CD4-positive, alpha-beta T cell treated with Interleukin-21 for 1 hour (primary cell): ENCODE measurements at regions not wholly inside any gene's neighbourhood (a gene's known extent, or its start where the extent isn't known, plus 50 kb on each side); places are given as distances from the start of the nearest gene placed in this dataset.
"Not testable (repeated sequence)": the region's sequence is repeated elsewhere in the genome, so short reads cannot be mapped to it uniquely, and the experiment has no call there.

Source experiments
- DNase-seq: peaks from one replicate; pipeline ENCODE4 v3.0.0-alpha.2; 2020

DNA sequence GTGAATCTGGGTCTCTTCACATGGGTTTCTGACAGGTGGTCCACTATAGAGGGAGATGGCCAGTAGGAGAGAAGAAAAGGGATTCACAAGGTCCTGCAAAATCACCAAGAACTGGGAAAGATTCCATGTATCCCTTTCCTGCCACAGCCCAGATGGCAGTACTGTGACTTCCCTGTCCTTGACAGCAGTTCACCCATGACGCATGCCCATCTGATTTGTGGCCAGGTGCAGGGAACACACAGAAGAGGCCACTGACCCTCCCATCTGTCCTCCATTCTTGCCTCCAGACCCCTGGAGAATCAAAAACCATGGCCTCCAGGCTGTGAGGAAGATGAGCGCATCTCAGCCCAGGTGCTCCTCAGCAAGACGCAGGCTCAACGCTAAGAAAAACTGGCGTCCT is 183.1 kb upstream of the RREB1 start:
- no peak for DNase-seq

DNA sequence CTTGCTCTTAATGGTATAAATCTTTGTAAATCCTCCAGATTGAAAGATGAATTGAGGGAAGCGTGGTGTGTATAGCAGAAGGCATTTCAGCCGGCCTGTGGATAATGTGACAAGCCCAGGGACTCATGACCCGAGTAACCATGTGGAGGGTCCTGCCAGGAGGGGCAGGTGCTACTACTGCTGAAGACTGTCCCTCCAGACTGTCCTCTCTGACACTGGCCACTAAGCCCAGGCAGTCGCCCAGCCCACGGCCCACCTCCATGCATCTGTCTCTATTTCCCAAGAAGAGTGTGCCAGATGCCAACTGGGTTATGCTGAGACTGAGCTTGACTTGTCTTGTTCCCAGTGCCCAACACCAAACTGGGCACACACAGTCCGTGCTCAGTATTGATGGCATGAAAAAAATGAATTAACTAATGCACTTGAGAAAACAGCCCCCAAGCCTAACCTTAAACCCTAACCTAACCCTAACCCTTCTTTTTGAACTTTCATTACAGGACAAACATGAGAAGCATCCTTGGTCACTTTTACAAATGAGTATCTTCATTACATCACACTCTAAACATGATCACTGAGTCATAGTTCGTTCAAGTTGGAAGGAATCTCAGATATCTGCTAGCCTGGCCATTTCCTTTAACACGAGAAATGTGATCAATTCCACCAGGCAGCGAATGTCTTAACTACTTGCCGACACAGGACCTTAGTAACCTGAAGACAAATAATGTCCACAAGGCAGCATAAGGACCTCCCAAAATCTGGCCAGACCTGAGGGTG is 182.2 kb upstream of the RREB1 start:
- no peak for DNase-seq

DNA sequence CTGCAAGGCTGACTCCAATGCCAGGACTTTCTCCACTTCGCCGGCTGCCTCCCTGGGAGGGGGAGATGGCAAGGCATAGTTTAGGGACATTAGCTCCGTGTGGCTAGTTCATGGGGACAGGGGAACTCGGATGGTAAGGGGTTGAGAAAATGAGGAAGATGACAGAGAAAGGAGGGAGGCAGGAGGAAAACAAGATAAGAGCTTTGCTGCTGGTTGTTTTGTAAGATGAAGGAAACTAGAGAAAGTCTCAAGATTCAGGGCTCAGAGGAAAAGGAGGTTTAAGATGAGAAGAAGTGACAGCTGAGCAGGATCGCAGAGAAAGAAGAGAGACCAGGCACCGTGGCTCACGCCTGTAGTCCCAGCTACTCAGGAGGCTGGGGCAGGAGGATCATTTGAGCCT is 180.9 kb upstream of the RREB1 start:
- no peak for DNase-seq

DNA sequence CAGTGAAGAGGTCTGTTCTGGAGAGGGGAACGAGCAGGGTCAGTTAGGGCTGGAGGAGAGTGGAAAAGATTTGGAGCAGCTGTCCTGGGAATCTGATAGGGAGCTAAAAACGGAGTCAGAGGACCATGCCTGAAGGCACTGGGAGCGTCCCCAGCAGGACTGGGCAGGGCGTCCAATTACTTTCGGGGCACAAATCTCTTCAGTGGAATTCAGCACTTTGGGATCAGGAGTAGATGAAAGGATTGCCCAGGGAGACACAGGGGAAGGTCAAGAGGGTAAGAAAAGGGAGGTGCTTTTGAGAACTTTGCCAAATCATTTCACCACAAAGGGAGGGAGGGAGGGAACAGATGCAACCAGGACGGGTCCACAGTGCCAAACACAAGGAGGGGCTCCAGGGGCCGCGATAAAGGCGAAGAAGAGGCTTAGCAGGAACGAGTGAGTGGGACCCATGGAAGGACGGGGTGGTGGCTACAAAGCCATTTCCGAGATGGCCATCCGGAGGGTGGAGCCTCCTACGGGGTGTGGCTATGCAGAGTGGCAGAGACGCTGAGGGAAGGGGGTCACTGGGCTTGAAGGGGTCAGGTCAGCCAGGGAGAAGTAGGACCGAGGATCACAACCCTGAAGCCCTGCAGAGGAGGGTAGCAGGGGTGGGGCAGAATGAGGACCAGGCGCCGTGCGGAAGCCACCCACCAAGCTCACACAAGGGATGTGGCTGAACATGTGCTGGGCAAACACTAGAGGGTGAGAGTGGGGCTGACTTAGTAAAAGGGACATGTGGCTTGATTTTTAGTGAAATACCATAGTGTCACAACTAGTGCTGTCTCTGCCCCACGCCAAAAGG is 180.0 kb upstream of the RREB1 start:
- DNase-seq: no peak

DNA sequence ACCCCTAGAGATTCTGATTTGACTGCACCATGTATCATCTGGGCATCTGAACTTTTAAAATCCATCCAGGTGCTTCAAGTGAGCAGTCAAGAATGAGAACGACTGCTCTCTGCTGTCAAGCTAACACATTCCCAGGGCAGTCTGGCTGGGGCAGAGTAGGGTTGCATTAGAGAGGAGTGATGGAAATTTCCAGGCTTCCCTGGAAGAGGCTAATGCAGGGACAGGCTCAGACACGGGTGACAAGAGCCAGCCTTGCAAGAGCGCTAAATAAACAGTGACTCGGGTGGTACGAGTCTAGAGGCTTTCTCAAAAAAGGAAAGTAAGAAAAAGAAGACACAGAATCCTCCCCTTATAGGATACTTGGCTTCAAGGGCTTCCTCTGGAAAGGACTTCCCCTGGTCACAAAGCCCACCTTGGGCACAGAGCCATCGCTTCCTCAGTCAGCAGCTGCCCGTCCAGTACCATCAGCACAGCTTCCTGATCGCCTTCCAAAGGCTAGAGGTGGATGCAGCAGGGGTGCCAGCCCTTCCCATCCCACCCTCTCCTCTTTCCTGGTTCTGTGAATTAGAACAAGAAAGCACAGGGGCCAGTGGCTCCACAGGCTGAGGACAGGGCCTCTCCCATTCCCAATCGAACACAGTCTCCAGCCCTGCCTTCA is 177.4 kb upstream of the RREB1 start:
- no peak for DNase-seq

DNA sequence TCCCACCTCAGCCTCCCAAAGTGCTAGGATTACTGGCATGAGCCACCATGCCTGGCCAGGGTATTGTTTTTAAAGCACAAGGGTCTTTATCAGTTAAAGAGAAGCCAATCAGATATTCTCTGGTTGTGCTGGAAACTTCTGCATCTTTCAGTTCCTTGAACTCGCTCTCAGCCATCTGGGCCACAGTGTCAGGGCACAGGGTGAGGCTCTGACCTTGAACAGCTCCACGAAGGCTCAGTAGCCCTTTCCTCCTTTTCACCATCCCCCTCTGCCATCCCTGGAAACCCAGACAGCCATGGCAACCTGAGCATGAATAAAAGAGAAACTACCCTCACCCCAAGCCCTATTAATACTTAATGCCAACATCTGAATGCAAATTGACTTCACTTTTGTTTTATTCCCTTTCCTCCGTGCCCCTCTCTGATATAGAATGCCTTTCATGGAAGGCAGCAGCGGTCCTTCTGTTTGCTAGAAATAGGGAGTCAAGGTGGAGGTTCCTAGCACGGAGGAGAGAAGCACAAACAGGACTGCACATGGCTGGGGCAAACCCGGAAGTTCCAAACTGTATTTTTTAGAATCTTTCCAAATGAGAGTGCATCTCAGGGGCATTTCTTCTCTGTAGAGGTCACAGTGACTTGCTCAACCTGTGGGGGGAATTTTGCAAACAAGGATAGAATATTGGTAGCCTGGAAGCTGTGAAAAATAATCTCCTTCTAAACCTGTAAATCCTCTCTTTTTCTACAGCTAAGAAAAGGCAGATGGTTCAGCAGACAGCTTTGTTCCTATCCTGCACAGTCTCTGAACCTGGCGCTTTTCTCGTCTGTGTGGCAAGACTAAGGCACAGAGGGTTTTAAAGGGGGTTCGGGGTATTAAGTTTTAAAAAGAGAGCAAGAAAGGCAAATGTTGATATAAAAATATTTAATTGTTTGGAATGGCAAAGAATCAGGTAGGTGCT is 176.4 kb upstream of the RREB1 start:
- no peak for DNase-seq

DNA sequence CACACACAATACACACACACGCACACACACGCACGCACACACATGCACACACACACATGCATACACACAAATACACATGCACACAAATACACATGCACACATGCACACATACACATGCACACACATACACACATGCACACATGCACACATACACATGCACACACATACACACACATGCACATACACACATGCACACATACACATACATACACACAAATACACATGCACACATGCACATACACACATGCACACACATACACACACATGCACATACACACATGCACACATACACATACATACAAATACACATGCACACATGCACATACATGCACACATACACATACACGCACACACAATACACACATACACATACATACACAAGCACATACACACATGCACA is 175.4 kb upstream of the RREB1 start:
- no peak for DNase-seq

DNA sequence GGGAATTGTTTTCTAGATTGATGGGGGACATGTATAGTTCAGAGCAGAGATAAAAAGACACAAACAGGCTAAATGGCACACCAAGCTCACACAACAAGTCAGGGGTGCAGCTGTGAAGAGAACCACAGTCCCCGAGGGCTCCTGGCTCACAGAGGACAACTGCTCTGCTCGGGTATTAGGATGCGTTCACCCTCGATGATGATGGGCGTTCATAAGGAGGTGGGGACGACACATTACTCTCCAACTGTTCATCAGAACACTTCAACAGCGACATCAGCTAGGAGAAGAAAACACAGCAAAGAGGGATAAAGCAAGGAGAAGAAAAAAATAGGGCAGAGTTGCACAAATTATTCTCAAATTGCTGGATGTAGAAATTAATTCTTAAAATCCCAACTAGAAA is 174.8 kb upstream of the RREB1 start:
- DNase-seq: no peak

DNA sequence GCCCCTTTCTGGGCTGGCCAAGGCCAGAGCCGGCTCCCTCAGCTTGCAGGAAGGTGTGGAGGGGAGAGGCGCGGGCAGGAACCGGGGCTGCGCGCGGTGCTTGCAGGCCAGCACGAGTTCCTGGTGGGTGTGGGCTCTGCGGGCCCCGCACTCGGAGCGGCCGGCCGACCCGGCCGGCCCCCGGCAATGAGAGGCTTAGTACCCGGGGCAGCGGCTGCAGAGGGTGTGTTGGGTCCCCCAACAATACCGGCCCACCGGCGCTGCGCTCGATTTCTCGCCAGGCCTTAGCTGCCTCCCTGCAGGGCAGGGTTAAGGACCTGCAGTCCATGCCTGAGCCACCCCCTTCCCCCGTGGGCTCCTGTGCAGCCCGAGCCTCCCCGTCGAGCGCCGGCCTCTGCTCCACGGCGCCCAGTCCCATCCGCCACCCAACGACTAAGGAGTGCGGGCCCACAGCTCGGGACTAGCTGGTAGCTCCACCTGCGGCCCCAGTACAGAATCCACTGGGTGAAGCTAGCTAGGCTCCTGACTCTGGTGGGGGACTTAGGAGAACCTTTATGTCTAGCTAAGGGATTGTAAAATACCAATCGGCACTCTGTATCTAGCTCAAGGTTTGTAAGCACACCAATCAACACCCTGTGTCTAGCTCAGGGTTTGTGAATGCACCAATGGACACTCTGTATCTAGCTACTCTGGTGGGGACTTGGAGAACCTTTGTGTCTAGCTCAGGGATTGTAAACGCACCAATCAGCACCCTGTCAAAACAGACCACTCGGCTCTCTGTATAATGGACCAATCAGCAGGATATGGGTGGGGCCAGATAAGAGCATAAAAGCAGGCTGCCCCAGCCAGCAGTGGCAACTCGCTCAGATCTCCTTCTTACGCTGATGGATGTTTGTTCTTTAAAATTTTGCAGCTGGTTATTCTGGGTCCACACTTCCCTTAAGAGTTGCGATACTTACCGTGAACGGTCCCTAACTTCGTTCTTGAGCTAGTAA is 167.4 kb upstream of the RREB1 start:
- DNase-seq: no peak

DNA sequence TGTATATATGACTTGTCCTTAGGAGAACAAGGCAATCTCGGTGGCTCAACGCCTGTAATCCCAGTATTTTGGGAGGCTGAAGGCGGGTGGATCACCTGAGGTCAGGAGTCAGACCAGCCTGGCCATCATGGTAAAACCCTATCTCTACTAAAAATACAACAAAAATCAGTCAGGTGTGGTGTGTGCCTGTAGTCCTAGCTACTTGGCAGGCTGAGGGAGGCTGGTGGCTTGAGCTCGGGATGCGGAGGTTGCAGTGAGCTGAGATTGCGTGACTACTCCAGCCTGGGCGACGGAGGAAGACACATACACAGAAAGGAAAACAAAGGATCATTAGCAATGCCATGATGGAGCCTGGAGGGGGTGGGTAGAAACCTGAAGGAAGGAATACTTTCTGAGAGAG is 166.6 kb upstream of the RREB1 start:
- no peak for DNase-seq

DNA sequence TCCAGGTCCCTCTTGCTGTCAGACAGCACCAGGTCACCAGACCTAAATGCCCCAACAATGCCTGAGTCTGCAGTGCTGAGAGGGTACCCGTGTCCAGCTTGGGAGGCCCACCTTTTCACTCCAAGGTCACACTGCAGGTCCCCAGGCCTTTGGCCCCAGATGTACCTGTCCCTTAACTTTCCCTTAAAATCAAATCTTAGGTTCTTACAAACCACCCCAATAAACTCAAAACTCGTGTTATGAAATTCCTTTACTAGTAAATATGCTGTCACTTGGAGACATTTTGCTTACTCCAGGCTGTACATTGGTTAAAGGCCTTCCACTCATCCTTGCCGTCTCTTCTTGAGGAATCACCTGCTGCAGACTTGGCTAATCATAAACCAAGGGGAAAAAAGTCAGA is 165.7 kb upstream of the RREB1 start:
- no peak for DNase-seq

DNA sequence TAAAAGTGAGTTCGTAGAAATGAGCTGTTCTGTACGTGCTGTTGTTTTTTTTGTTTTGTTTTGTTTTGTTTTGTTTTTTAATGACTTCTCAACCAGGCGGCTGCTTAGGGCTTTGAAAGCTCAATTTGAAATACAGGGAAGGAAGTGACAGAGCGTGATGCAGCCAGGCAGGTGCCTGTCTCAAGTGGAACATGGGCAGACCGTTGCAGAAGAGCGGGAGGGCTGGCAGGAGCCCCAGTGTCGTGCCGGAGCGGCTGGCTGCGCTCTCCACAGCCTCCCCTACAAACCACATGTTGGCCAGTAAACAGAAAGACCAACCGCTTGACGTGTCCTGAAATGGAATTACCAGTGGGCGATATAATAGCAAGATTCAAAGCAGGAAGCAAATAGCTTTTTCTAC is 164.9 kb upstream of the RREB1 start:
- no peak for DNase-seq

DNA sequence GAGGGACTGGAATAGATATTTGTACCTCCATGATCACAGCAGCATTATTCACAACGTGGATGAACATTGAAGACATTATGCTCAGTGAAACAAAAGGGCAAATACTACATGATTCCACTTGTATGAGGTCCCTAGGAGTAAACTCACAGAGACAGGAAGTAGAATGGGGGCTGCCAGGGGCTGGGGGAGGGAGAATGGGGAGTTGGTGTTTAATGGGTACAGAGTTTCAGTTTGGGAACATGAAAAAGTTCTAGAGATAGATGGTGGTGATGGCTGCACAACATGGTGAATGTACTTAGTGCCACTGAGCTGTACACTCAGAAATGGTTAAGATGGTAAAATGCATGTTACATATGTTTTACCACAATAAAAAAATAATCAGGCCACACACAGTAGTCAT is 164.3 kb upstream of the RREB1 start:
- no peak for DNase-seq

DNA sequence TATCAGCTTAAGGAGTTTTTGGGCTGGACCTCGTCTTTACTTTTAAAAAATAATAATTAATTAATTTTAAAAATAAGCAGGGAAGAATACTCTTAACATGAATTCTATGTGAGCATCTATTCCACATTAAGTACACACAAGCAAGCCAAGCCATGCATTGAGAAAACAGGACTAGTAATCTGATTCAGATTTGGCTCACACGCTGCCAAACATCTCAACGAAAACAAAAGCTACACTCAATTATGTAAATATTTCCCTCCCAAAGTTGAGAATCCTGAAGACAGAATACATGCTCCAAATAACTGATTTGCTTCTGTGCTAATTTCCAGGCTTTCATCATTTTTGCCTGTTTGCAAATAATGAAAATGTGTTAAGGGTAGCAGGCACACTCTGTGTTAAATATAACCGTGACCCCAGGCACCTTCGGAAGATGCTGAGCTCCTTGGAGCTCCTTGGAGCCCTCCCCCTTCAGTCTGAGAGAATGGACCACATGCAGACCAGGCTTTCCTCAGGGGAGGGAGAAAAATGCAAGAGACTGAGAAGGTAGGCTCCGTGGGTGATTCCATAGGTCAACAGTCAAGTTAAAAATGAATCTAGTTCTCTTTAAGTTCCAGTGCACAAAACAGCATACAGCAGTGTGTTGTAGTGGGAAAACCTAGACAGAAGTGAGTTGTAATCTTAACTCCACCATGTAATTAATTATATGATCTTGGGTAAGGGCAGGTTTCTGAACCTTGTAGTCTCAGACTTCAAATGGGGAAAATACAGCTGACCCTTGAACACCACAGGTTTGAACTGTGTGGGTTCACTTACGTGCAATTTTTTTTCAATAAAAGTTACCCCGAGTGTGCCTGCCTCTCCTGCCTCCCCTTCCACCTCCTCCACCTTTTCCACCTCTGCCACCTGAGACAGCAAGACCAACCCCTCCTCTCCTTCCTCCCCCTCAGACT is 161.3 kb upstream of the RREB1 start:
- no peak for DNase-seq

DNA sequence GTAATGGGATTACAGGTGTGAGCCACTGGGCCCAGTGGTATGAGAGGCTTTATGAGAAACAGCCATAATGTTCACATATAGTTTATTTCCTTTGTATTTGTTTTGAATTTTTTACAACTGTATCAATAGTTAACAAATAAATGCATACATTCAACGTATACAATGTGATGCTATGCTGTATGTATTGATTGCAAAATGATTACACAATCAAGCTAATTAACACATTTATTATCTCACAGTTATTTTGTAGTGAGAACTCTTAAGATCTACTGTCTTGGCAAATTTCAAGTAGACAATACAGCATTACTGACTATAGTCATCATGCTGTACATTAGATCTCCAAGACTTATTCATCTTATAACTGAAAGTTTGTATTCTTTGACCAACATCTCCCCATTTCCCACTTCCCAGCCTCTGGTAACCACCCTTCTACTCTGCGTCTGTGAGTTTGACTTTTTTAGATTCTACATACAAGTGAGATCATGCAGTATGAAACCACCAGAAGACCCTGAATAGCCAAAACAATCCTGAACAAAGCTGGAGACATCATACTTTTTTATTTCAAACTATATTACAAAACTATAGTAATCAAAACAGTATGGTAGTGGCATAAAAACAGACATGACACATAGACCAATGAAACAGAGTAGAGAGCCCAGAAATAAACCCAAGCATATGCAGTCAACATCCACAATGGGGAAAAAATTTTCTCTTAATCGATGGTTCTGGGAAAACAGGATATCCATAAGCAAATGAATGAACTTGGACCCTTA is 157.2 kb upstream of the RREB1 start:
- DNase-seq: no peak

DNA sequence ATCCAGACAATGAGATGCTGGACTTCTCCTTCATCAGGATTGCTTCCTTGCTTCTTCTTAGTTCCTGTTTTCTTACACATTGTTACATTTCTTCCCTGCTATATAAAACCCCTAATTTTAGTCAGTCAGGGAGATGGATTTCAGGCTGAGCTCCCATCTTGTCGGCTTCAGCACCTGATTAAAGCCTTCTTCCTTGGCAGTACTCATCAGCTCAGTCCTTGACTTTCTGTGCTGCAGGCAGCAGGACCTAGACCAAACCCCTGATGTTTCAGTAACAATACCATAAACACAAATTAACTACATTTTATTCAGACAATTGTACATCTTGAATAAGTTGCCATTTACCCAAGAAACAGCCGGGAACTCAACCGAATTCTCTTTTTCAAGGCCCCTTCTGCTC is 156.4 kb upstream of the RREB1 start:
- no peak for DNase-seq

DNA sequence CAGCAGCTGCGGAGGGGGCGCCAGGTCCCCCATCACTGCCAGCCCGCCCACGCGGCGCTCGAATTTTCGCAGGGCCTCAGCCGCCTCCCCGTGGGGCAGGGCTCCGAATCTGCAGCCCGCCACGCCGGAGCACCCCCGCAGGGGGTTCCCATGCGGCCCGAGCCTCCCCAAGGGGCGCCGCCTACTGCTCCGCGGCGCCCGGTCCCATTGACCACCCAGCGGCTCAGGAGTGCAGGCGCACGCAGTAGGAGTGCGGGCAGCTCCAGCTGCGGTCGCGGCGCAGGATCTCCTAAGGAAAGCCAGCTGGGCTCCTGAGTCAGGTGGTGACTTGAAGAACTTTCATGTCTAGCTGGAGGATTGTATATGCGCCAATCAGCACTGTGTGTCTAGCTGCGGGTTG is 155.3 kb upstream of the RREB1 start:
- DNase-seq: no peak

DNA sequence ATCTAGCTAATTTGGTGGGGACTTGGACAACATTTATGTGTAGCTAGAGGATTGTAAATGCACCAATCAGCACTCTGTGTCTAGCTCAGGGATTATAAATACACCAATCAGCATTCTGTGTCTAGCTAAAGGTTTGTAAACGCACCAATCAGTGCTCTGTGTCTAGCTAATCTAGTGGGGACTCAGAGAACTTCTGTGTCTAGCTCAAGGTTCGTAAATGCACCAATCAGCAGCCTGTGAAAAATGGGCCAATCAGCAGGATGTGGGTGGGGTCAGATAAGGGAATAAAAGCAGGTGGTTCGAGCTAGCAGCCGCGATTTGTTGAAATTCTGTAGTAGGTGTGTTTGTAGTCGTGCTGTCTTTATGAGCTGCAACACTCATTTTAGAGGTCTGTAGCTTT is 154.8 kb upstream of the RREB1 start:
- DNase-seq: not testable (repeated sequence)

DNA sequence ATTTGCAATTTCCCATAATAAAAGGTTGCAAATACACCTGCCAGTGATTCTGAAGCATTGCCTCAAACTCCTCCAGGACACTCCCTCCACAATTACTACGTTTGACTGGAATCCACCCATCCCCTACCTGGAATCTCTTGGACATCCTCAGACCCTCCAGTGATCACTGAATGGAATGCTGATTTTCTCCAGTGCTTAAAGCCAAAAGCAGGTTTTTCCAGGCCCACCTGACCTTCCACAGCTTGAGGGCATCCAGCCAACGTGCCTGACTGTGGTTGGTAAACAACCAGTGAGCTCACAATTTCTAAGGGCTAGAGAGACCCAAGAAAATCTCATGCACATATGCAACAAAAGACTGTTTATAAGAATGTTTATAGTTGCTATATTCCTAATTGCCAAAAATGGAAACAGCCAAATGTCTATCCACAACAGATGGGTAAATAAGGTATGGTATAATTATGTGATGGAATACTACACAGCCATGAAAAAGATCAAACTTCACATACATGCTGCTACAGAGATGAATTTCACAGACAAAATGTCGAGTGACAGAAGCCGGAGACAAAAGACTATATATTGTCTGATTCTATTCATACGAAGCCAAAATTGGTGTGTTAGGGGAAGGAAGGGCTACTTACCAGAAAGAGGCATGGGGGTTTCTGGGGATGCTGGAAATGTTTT is 147.1 kb upstream of the RREB1 start:
- DNase-seq: no peak
